GM23338 (cell line): ENCODE measurements at regions not wholly inside any gene's neighbourhood (a gene's known extent, or its start where the extent isn't known, plus 50 kb on each side); places are given as distances from the start of the nearest gene placed in this dataset.

Source experiments
- ATAC-seq: fragments of 200-7000 bp; cut with Tn5 transposase; 3 replicates; pipeline ENCODE4 v1.9.1; 2020
- DNase-seq: peaks from one replicate; pipeline ENCODE4 v3.0.0-alpha.2; 2015; ENCODE audit warnings: low spot score
- H2AFZ ChIP-seq: fragments of 200-600 bp; sonication (generic); 2 replicates; pipeline ENCODE4 v1.8.0; 2016; ENCODE audit warnings: antibody characterized with exemption, mild to moderate bottlenecking, moderate library complexity
- H3F3A ChIP-seq: fragments of 200-600 bp; sonication (generic); replicated peaks from 2 replicates; pipeline ENCODE4 v1.8.0; 2017; ENCODE audit warnings: antibody characterized with exemption, mixed run types, low read depth
- H3K27ac ChIP-seq: fragments of 200-600 bp; sonication (generic); 2 replicates; pipeline ENCODE4 v1.6.1; 2016; ENCODE audit warnings: low read depth
- H3K27me3 ChIP-seq: fragments of 200-600 bp; sonication (generic); 2 replicates; pipeline ENCODE4 v1.8.0; 2016; ENCODE audit warnings: mild to moderate bottlenecking, mixed run types, moderate library complexity; ENCODE audit not compliant: insufficient read depth
- H3K36me3 ChIP-seq: fragments of 200-600 bp; sonication (generic); 2 replicates; pipeline ENCODE4 v1.8.0; 2016; ENCODE audit warnings: mild to moderate bottlenecking; ENCODE audit not compliant: insufficient read depth
- H3K4me1 ChIP-seq: fragments of 200-600 bp; sonication (generic); 2 replicates; pipeline ENCODE4 v1.8.0; 2016; ENCODE audit warnings: mild to moderate bottlenecking, moderate library complexity; ENCODE audit not compliant: insufficient read depth
- H3K4me2 ChIP-seq: fragments of 200-600 bp; sonication (generic); 2 replicates; pipeline ENCODE4 v1.7.1; 2017; ENCODE audit warnings: mixed run types
- H3K4me3 ChIP-seq: fragments of 200-600 bp; sonication (generic); 2 replicates; pipeline ENCODE4 v1.6.1; 2016; ENCODE audit warnings: mixed run types
- H3K79me2 ChIP-seq: fragments of 200-600 bp; sonication (generic); replicated peaks from 2 replicates; pipeline ENCODE4 v1.8.0; 2017; ENCODE audit warnings: mild to moderate bottlenecking; ENCODE audit not compliant: insufficient read depth
- H3K9me2 ChIP-seq: fragments of 200-600 bp; sonication (generic); 2 replicates; pipeline ENCODE4 v1.8.0; 2017; ENCODE audit not compliant: insufficient read depth
- H4K20me1 ChIP-seq: fragments of 200-600 bp; sonication (generic); replicated peaks from 2 replicates; pipeline ENCODE4 v1.8.0; 2017; ENCODE audit warnings: mild to moderate bottlenecking; ENCODE audit not compliant: insufficient read depth
- H3K27ac Mint-ChIP-seq: 2 replicates; pipeline ENCODE4 v1.8.0; 2020; ENCODE audit warnings: inconsistent platforms, mild to moderate bottlenecking, moderate library complexity, mixed read lengths
- H3K27me3 Mint-ChIP-seq: 3 replicates; pipeline ENCODE4 v1.8.0; 2022; ENCODE audit warnings: low read depth, mild to moderate bottlenecking, moderate library complexity, mixed read lengths, inconsistent platforms; ENCODE audit not compliant: insufficient read depth, poor library complexity
- H3K36me3 Mint-ChIP-seq: 3 replicates; pipeline ENCODE4 v1.8.0; 2021; ENCODE audit warnings: low read depth, mild to moderate bottlenecking, inconsistent platforms, moderate library complexity, mixed read lengths
- H3K4me1 Mint-ChIP-seq: 3 replicates; pipeline ENCODE4 v1.8.0; 2020; ENCODE audit warnings: mild to moderate bottlenecking, inconsistent platforms, mixed read lengths
- H3K4me3 Mint-ChIP-seq: 3 replicates; pipeline ENCODE4 v1.8.0; 2021; ENCODE audit warnings: moderate library complexity, mild to moderate bottlenecking, inconsistent platforms, mixed read lengths
- H3K9me3 Mint-ChIP-seq: 3 replicates; pipeline ENCODE4 v1.8.0; 2020; ENCODE audit warnings: moderate library complexity, mild to moderate bottlenecking, inconsistent platforms, mixed read lengths
- CREB1 ChIP-seq: fragments of 250-450 bp; sonication (Bioruptor Pico); IDR thresholded peaks from 2 replicates; pipeline ENCODE4 v1.5.0; 2020; ENCODE audit warnings: low read depth, mild to moderate bottlenecking, moderate library complexity
- EZH2 ChIP-seq: fragments of 200-600 bp; sonication (generic); IDR thresholded peaks from one replicate; pipeline ENCODE4 v1.8.0; 2017; ENCODE audit warnings: antibody characterized with exemption, mild to moderate bottlenecking, low read depth; ENCODE audit not compliant: unreplicated experiment
- EZH2phosphoT487 ChIP-seq: fragments of 200-600 bp; sonication (generic); IDR thresholded peaks from one replicate; pipeline ENCODE4 v1.8.1; 2018; ENCODE audit warnings: antibody characterized with exemption; ENCODE audit not compliant: unreplicated experiment
- JUNB ChIP-seq: IDR thresholded peaks from one replicate; pipeline ENCODE4 v1.6.1; 2016; ENCODE audit warnings: antibody characterized with exemption; ENCODE audit not compliant: unreplicated experiment
- NANOG ChIP-seq: IDR thresholded peaks from 2 replicates; pipeline ENCODE4 v1.6.1; 2016; ENCODE audit warnings: antibody characterized with exemption, borderline replicate concordance
- POLR2AphosphoS5 ChIP-seq: IDR thresholded peaks from 2 replicates; pipeline ENCODE4 v1.6.1; 2016; ENCODE audit warnings: antibody characterized with exemption, low read depth
- STAT1 ChIP-seq: IDR thresholded peaks from one replicate; pipeline ENCODE4 v1.6.1; 2016; ENCODE audit warnings: antibody characterized with exemption; ENCODE audit not compliant: unreplicated experiment
- ZNF114 ChIP-seq: fragments of 250-450 bp; sonication (Bioruptor Pico); IDR thresholded peaks from 2 replicates; pipeline ENCODE4 v1.5.0; 2020; ENCODE audit warnings: mild to moderate bottlenecking, moderate library complexity
- ZNF331 ChIP-seq: fragments of 250-450 bp; sonication (Bioruptor Pico); IDR thresholded peaks from 2 replicates; pipeline ENCODE4 v1.5.0; 2020; ENCODE audit warnings: low read depth, mild to moderate bottlenecking, moderate library complexity
- TF ChIP-seq, protein P1 (sequence below), 2 experiments: fragments of 200-600 bp in 1 of 2; sonication (generic) in 1 of 2; conservative IDR thresholded peaks; 2 replicates each; pipeline versions ENCODE4 v1.5.1 to v1.6.1; 2016 to 2017; ENCODE audit warnings: antibody characterized with exemption in 2 of 2, low read depth in 2 of 2, mild to moderate bottlenecking in 2 of 2, moderate library complexity in 1 of 2
- TF ChIP-seq, protein P2 (sequence below): fragments of 250-450 bp; sonication (Bioruptor Pico); IDR thresholded peaks from 2 replicates; pipeline ENCODE4 v1.5.0; 2020; ENCODE audit warnings: mild to moderate bottlenecking, moderate library complexity
- TF ChIP-seq, protein P3 (sequence below): IDR thresholded peaks from one replicate; pipeline ENCODE4 v1.6.1; 2018; ENCODE audit warnings: antibody characterized with exemption; ENCODE audit not compliant: unreplicated experiment
- TF ChIP-seq, protein P4 (sequence below): IDR thresholded peaks from 2 replicates; pipeline ENCODE4 v1.6.1; 2016; ENCODE audit warnings: antibody characterized with exemption

DNA sequence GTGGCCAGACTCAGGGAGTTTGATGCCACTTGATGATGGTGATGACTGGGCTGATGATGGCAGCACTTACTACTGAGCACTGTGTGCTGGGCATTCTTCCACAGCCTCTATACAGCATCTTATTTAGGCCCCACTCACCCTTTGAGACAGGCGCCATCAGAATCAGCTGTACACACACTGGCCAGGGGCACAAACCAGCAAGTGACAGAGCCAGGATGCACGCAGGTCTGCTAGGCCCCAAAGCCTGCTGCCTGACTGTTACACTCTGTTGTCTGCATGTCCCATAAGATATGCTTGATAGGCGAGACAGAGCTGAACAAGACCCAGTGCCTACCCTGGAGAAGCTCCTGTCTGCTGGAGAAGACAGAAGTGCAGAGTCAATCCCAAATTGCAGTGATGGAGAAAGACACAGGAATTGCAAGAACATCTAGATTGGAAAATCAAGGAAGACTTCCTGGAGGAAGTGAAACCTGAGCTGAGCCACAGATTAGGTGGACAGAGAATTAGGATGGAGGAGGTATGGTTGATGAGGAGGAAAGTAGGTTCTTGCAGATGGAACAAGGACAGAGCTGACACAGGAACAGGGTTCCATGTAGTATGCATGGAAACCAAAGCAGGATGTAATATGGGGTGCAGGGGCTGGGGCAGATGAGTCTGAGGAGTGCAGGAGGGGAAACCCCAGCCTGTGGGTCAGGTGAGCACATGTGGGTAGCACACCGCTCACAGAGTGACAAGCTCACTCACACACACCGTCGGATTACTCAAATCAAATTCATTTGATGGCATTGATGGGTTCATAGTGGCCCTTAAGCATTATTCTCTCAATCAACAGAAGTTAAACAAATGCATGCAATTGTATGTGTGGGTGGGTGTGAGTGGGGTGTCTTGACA, 117.3 kb downstream of the BEGAIN start:
- H3K4me1 Mint-ChIP-seq: peaks cover 23% of the 10 kb centered on the region
- Histone ChIP-seq H3K4me1 (peaks cover 18% of the 10 kb centered on the region), H3K4me3 (no peak overlapping the region), H3F3A (peaks cover 6% of the 10 kb centered on the region; the same call in 1 of the 2 replicates), H4K20me1 (no peaks in the 10 kb centered on the region; the same call in 1 of the 2 replicates), H3K9me2 (no peaks in the 10 kb centered on the region), H3K79me2 (no peaks in the 10 kb centered on the region), H2AFZ (no peak overlapping the region), H3K27me3 (no peaks in the 10 kb centered on the region), H3K36me3 (no peaks in the 10 kb centered on the region), H3K4me2 (no peak overlapping the region), H3K27ac (no peak overlapping the region)
- H3K27me3 Mint-ChIP-seq: peaks cover 7% of the 10 kb centered on the region
- no peak for DNase-seq
- no peak overlapping the region for H3K4me3 Mint-ChIP-seq
- TF ChIP-seq NANOG (no peak), ZNF331 (CRISPR knock-in tag) (no peak), POLR2AphosphoS5 (no peak), ZNF114 (CRISPR knock-in tag) (no peak), STAT1 (no peak), EZH2 (no peak), EZH2phosphoT487 (no peak), CREB1 (no peak), JUNB (no peak)
- TF ChIP-seq, protein P1, sequence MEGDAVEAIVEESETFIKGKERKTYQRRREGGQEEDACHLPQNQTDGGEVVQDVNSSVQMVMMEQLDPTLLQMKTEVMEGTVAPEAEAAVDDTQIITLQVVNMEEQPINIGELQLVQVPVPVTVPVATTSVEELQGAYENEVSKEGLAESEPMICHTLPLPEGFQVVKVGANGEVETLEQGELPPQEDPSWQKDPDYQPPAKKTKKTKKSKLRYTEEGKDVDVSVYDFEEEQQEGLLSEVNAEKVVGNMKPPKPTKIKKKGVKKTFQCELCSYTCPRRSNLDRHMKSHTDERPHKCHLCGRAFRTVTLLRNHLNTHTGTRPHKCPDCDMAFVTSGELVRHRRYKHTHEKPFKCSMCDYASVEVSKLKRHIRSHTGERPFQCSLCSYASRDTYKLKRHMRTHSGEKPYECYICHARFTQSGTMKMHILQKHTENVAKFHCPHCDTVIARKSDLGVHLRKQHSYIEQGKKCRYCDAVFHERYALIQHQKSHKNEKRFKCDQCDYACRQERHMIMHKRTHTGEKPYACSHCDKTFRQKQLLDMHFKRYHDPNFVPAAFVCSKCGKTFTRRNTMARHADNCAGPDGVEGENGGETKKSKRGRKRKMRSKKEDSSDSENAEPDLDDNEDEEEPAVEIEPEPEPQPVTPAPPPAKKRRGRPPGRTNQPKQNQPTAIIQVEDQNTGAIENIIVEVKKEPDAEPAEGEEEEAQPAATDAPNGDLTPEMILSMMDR (conservative IDR thresholded peaks at IDR 0.05; ENCODE audit: low read depth in 2 of 2): no peak
- TF ChIP-seq, protein P2, sequence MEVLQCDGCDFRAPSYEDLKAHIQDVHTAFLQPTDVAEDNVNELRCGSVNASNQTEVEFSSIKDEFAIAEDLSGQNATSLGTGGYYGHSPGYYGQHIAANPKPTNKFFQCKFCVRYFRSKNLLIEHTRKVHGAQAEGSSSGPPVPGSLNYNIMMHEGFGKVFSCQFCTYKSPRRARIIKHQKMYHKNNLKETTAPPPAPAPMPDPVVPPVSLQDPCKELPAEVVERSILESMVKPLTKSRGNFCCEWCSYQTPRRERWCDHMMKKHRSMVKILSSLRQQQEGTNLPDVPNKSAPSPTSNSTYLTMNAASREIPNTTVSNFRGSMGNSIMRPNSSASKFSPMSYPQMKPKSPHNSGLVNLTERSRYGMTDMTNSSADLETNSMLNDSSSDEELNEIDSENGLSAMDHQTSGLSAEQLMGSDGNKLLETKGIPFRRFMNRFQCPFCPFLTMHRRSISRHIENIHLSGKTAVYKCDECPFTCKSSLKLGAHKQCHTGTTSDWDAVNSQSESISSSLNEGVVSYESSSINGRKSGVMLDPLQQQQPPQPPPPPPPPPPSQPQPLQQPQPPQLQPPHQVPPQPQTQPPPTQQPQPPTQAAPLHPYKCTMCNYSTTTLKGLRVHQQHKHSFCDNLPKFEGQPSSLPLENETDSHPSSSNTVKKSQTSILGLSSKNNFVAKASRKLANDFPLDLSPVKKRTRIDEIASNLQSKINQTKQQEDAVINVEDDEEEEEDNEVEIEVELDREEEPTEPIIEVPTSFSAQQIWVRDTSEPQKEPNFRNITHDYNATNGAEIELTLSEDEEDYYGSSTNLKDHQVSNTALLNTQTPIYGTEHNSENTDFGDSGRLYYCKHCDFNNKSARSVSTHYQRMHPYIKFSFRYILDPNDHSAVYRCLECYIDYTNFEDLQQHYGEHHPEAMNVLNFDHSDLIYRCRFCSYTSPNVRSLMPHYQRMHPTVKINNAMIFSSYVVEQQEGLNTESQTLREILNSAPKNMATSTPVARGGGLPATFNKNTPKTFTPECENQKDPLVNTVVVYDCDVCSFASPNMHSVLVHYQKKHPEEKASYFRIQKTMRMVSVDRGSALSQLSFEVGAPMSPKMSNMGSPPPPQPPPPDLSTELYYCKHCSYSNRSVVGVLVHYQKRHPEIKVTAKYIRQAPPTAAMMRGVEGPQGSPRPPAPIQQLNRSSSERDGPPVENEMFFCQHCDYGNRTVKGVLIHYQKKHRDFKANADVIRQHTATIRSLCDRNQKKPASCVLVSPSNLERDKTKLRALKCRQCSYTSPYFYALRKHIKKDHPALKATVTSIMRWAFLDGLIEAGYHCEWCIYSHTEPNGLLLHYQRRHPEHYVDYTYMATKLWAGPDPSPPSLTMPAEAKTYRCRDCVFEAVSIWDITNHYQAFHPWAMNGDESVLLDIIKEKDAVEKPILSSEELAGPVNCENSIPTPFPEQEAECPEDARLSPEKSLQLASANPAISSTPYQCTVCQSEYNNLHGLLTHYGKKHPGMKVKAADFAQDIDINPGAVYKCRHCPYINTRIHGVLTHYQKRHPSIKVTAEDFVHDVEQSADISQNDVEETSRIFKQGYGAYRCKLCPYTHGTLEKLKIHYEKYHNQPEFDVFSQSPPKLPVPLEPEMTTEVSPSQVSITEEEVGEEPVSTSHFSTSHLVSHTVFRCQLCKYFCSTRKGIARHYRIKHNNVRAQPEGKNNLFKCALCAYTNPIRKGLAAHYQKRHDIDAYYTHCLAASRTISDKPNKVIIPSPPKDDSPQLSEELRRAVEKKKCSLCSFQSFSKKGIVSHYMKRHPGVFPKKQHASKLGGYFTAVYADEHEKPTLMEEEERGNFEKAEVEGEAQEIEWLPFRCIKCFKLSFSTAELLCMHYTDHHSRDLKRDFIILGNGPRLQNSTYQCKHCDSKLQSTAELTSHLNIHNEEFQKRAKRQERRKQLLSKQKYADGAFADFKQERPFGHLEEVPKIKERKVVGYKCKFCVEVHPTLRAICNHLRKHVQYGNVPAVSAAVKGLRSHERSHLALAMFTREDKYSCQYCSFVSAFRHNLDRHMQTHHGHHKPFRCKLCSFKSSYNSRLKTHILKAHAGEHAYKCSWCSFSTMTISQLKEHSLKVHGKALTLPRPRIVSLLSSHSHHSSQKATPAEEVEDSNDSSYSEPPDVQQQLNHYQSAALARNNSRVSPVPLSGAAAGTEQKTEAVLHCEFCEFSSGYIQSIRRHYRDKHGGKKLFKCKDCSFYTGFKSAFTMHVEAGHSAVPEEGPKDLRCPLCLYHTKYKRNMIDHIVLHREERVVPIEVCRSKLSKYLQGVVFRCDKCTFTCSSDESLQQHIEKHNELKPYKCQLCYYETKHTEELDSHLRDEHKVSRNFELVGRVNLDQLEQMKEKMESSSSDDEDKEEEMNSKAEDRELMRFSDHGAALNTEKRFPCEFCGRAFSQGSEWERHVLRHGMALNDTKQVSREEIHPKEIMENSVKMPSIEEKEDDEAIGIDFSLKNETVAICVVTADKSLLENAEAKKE: no peak
- TF ChIP-seq, protein P3, sequence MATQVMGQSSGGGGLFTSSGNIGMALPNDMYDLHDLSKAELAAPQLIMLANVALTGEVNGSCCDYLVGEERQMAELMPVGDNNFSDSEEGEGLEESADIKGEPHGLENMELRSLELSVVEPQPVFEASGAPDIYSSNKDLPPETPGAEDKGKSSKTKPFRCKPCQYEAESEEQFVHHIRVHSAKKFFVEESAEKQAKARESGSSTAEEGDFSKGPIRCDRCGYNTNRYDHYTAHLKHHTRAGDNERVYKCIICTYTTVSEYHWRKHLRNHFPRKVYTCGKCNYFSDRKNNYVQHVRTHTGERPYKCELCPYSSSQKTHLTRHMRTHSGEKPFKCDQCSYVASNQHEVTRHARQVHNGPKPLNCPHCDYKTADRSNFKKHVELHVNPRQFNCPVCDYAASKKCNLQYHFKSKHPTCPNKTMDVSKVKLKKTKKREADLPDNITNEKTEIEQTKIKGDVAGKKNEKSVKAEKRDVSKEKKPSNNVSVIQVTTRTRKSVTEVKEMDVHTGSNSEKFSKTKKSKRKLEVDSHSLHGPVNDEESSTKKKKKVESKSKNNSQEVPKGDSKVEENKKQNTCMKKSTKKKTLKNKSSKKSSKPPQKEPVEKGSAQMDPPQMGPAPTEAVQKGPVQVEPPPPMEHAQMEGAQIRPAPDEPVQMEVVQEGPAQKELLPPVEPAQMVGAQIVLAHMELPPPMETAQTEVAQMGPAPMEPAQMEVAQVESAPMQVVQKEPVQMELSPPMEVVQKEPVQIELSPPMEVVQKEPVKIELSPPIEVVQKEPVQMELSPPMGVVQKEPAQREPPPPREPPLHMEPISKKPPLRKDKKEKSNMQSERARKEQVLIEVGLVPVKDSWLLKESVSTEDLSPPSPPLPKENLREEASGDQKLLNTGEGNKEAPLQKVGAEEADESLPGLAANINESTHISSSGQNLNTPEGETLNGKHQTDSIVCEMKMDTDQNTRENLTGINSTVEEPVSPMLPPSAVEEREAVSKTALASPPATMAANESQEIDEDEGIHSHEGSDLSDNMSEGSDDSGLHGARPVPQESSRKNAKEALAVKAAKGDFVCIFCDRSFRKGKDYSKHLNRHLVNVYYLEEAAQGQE: no peak
- TF ChIP-seq, protein P4, sequence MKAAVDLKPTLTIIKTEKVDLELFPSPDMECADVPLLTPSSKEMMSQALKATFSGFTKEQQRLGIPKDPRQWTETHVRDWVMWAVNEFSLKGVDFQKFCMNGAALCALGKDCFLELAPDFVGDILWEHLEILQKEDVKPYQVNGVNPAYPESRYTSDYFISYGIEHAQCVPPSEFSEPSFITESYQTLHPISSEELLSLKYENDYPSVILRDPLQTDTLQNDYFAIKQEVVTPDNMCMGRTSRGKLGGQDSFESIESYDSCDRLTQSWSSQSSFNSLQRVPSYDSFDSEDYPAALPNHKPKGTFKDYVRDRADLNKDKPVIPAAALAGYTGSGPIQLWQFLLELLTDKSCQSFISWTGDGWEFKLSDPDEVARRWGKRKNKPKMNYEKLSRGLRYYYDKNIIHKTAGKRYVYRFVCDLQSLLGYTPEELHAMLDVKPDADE: no peak
- no peak overlapping the region for H3K27ac Mint-ChIP-seq
- no peaks in the 10 kb centered on the region for H3K9me3 Mint-ChIP-seq
- H3K36me3 Mint-ChIP-seq: no peaks in the 10 kb centered on the region; the same call in 2 of the 3 replicates
- no peak for ATAC-seq
